Parathyroid adenoma (tissue), 2 donors: ENCODE measurements at regions not wholly inside any gene's neighbourhood (a gene's known extent, or its start where the extent isn't known, plus 50 kb on each side); places are given as distances from the start of the nearest gene placed in this dataset.
"Not testable (repeated sequence)": the region's sequence is repeated elsewhere in the genome, so short reads cannot be mapped to it uniquely, and the experiment has no call there.

Source experiments
- H2AFZ ChIP-seq: fragments of 300-600 bp; sonication (generic); one replicate; pipeline ENCODE4 v1.7.0; 2017; ENCODE audit warnings: antibody characterized with exemption, mild to moderate bottlenecking
- H3K27ac ChIP-seq: fragments of 300-600 bp; sonication (generic); one replicate; pipeline ENCODE4 v1.7.0; 2017
- H3K27me3 ChIP-seq: fragments of 300-600 bp; sonication (generic); one replicate; pipeline ENCODE4 v1.7.0; 2017; ENCODE audit warnings: low read length; ENCODE audit not compliant: control insufficient read depth, insufficient read depth
- H3K36me3 ChIP-seq: fragments of 300-600 bp; sonication (generic); one replicate; pipeline ENCODE4 v1.7.0; 2017; ENCODE audit warnings: low read length; ENCODE audit not compliant: control insufficient read depth, insufficient read depth
- H3K4me1 ChIP-seq: fragments of 300-600 bp; sonication (generic); one replicate; pipeline ENCODE4 v1.7.0; 2017; ENCODE audit warnings: control low read depth
- H3K4me2 ChIP-seq: fragments of 300-600 bp; sonication (generic); one replicate; pipeline ENCODE4 v1.7.0; 2017; ENCODE audit warnings: low read length
- H3K4me3 ChIP-seq: fragments of 300-600 bp; sonication (generic); one replicate; pipeline ENCODE4 v1.7.0; 2017; ENCODE audit warnings: low read depth, low read length
- H3K79me2 ChIP-seq: fragments of 300-600 bp; sonication (generic); one replicate; pipeline ENCODE4 v1.7.0; 2017; ENCODE audit warnings: control low read depth
- H3K9ac ChIP-seq: fragments of 300-600 bp; sonication (generic); one replicate; pipeline ENCODE4 v1.7.0; 2017; ENCODE audit warnings: mild to moderate bottlenecking
- H3K9me3 ChIP-seq: fragments of 300-600 bp; sonication (generic); one replicate; pipeline ENCODE4 v1.7.0; 2017; ENCODE audit warnings: low read length; ENCODE audit not compliant: control insufficient read depth
- CTCF ChIP-seq: fragments of 300-600 bp; sonication (generic); IDR thresholded peaks from one replicate; pipeline ENCODE4 v1.7.0; 2017; ENCODE audit warnings: antibody characterized with exemption, mild to moderate bottlenecking
- donor health status: primary hyperparathyroidism.

GRCh38 chr6:120272038-120272437 lies 922.5 kb upstream of the MAN1A1 start:
- no peak for TF ChIP-seq CTCF
- Histone ChIP-seq H3K9me3 (peaks cover 3% of the 10 kb centered on the region), H2AFZ (no peak overlapping the region), H3K36me3 (no peaks in the 10 kb centered on the region), H3K27ac (no peak overlapping the region), H3K4me2 (no peak overlapping the region), H3K9ac (no peak overlapping the region), H3K79me2 (no peaks in the 10 kb centered on the region), H3K4me3 (no peak overlapping the region), H3K4me1 (no peaks in the 10 kb centered on the region), H3K27me3 (no peaks in the 10 kb centered on the region)

- H2AFZ ChIP-seq, H3K4me3 ChIP-seq, H3K27me3 ChIP-seq, H3K9ac ChIP-seq, H3K4me1 ChIP-seq, H3K36me3 ChIP-seq, H3K9me3 ChIP-seq, H3K27ac ChIP-seq, H3K79me2 ChIP-seq, H3K4me2 ChIP-seq: not testable (repeated sequence)
These were observed 918.7 kb upstream of the MAN1A1 start for GRCh38 chr6:120268256-120268655.

- no peaks in the 10 kb centered on the region for H3K27me3 ChIP-seq
- no peaks in the 10 kb centered on the region for H3K36me3 ChIP-seq
- H3K4me2 ChIP-seq, result no peak overlapping the region
- H3K4me1 ChIP-seq, result no peaks in the 10 kb centered on the region
- no peak for TF ChIP-seq CTCF
- no peak overlapping the region for H3K27ac ChIP-seq
- H2AFZ ChIP-seq, result no peak overlapping the region
- no peak overlapping the region for H3K4me3 ChIP-seq
- H3K79me2 ChIP-seq, result no peaks in the 10 kb centered on the region
- H3K9me3 ChIP-seq, result no peaks in the 10 kb centered on the region
- H3K9ac ChIP-seq, result no peak overlapping the region
These were observed 912.8 kb upstream of the MAN1A1 start for GRCh38 chr6:120262354-120262753.

- no peaks in the 10 kb centered on the region for H3K9me3 ChIP-seq
- no peak for TF ChIP-seq CTCF
These were observed 911.1 kb upstream of the MAN1A1 start for GRCh38 chr6:120260636-120261035.

GRCh38 chr6:120254651-120255050 lies 905.1 kb upstream of the MAN1A1 start:
- no peaks in the 10 kb centered on the region for H3K27me3 ChIP-seq
- no peak overlapping the region for H2AFZ ChIP-seq
- H3K4me1 ChIP-seq, result no peaks in the 10 kb centered on the region
- TF ChIP-seq CTCF, result no peak
- no peaks in the 10 kb centered on the region for H3K79me2 ChIP-seq
- no peaks in the 10 kb centered on the region for H3K9me3 ChIP-seq
- H3K27ac ChIP-seq, result no peak overlapping the region
- H3K4me3 ChIP-seq, result no peak overlapping the region
- no peaks in the 10 kb centered on the region for H3K36me3 ChIP-seq
- H3K9ac ChIP-seq, result no peak overlapping the region
- H3K4me2 ChIP-seq, result no peak overlapping the region

More at GRCh38 chr6:120260636-120261035, 911.1 kb upstream of the MAN1A1 start:
- Histone ChIP-seq H2AFZ (no peak overlapping the region), H3K36me3 (no peaks in the 10 kb centered on the region), H3K4me3 (no peak overlapping the region), H3K27me3 (no peaks in the 10 kb centered on the region), H3K4me1 (no peaks in the 10 kb centered on the region), H3K9ac (no peak overlapping the region), H3K4me2 (no peak overlapping the region), H3K79me2 (no peaks in the 10 kb centered on the region), H3K27ac (no peak overlapping the region)
